AG08395 (cell line): ENCODE measurements at regions not wholly inside any gene's neighbourhood (a gene's known extent, or its start where the extent isn't known, plus 50 kb on each side); places are given as distances from the start of the nearest gene placed in this dataset.

ENCODE experiments used
- DNase-seq: peaks from one replicate; pipeline ENCODE4 v3.0.0; 2012; ENCODE audit warnings: mixed read lengths, low spot score

GRCh38 chr11:10619131-10619680, 50.7 kb upstream of the LYVE1 start:
- DNase-seq: no peak

- DNase-seq: no peak
These were observed 50.0 kb upstream of the LYVE1 start for GRCh38 chr11:10618490-10618889.
